ENCODE measurements at regions not wholly inside any gene's neighbourhood (a gene's known extent, or its start where the extent isn't known, plus 50 kb on each side); places are given as distances from the start of the nearest gene placed in this dataset.
"Not testable (repeated sequence)": the region's sequence is repeated elsewhere in the genome, so short reads cannot be mapped to it uniquely, and the experiment has no call there.

- not testable (repeated sequence) for DNase-seq (ENCODE audit: low read depth)
Measured at GRCh38 chr7:67916111-67916510, 919.5 kb downstream of the TYW1 start.

GRCh38 chr7:67916571-67917436 lies 920.2 kb downstream of the TYW1 start:
- no peak for DNase-seq (ENCODE audit: low read depth)

GRCh38 chr7:67917437-67917755 lies 920.8 kb downstream of the TYW1 start:
- DNase-seq (ENCODE audit: low read depth) = no peak

- DNase-seq (ENCODE audit: low read depth) = no peak
Measured at GRCh38 chr7:67918158-67918557, 921.5 kb downstream of the TYW1 start.

- DNase-seq (ENCODE audit: low read depth) = no peak
Measured at GRCh38 chr7:67923286-67923685, 926.7 kb downstream of the TYW1 start.

GRCh38 chr7:67928141-67928540 lies 931.5 kb downstream of the TYW1 start:
- no peak for DNase-seq (ENCODE audit: low read depth)

GRCh38 chr7:67936447-67936846 lies 939.8 kb downstream of the TYW1 start:
- not testable (repeated sequence) for DNase-seq (ENCODE audit: low read depth)

- no peak for DNase-seq (ENCODE audit: low read depth)
Measured at GRCh38 chr7:67940400-67940799, 943.8 kb downstream of the TYW1 start.

GRCh38 chr7:67947191-67947590 lies 950.6 kb downstream of the TYW1 start:
- no peak for DNase-seq (ENCODE audit: low read depth)

- DNase-seq (ENCODE audit: low read depth) = no peak
Measured at GRCh38 chr7:67947646-67948045, 951.0 kb downstream of the TYW1 start.

- no peak for DNase-seq (ENCODE audit: low read depth)
Measured at GRCh38 chr7:67950321-67951083, 953.9 kb downstream of the TYW1 start.

- no peak for DNase-seq (ENCODE audit: low read depth)
Measured at GRCh38 chr7:67955061-67955460, 958.4 kb downstream of the TYW1 start.

- DNase-seq (ENCODE audit: low read depth) = no peak
Measured at GRCh38 chr7:67962863-67963262, 966.2 kb downstream of the TYW1 start.

- DNase-seq (ENCODE audit: low read depth) = no peak
Measured at GRCh38 chr7:67976490-67976889, 979.9 kb downstream of the TYW1 start.

GRCh38 chr7:67983486-67983885 lies 986.9 kb downstream of the TYW1 start:
- DNase-seq (ENCODE audit: low read depth) = no peak

- DNase-seq (ENCODE audit: low read depth) = no peak
Measured at GRCh38 chr7:67984326-67984725, 987.7 kb downstream of the TYW1 start.

- no peak for DNase-seq (ENCODE audit: low read depth)
Measured at GRCh38 chr7:67989142-67989541, 992.5 kb downstream of the TYW1 start.

GRCh38 chr7:67990003-67990402 lies 993.4 kb downstream of the TYW1 start:
- DNase-seq (ENCODE audit: low read depth) = no peak

GRCh38 chr7:67990716-67991115 lies 994.1 kb downstream of the TYW1 start:
- no peak for DNase-seq (ENCODE audit: low read depth)

- no peak for DNase-seq (ENCODE audit: low read depth)
Measured at GRCh38 chr7:67992287-67992686, 995.7 kb downstream of the TYW1 start.

GRCh38 chr7:68005992-68006391 lies 1009.4 kb downstream of the TYW1 start:
- no peak for DNase-seq (ENCODE audit: low read depth)

- DNase-seq (ENCODE audit: low read depth) = no peak
Measured at GRCh38 chr7:68006619-68007018, 1010.0 kb downstream of the TYW1 start.

GRCh38 chr7:68009716-68010115 lies 1013.1 kb downstream of the TYW1 start:
- DNase-seq (ENCODE audit: low read depth) = no peak
